Loucy (cell line): ENCODE measurements at regions not wholly inside any gene's neighbourhood (a gene's known extent, or its start where the extent isn't known, plus 50 kb on each side); places are given as distances from the start of the nearest gene placed in this dataset.

Experiments used
- H2AFZ ChIP-seq: fragments of 200-600 bp; sonication (generic); 2 replicates; pipeline ENCODE4 v1.6.0; 2016; ENCODE audit warnings: antibody characterized with exemption, mild to moderate bottlenecking, low read length, moderate library complexity
- H3F3A ChIP-seq: fragments of 200-600 bp; 2 replicates; pipeline ENCODE4 v1.6.0; 2016; ENCODE audit warnings: antibody characterized with exemption, low read depth, mild to moderate bottlenecking
- H3K27me3 ChIP-seq: fragments of 200-600 bp; sonication (generic); 2 replicates; pipeline ENCODE4 v1.6.1; 2014; ENCODE audit warnings: low read length, mild to moderate bottlenecking; ENCODE audit not compliant: insufficient read depth, poor library complexity, severe bottlenecking
- H3K36me3 ChIP-seq: fragments of 200-600 bp; sonication (generic); 2 replicates; pipeline ENCODE4 v1.6.1; 2016; ENCODE audit warnings: low read length; ENCODE audit not compliant: insufficient read depth
- H3K4me1 ChIP-seq: fragments of 200-600 bp; sonication (generic); 2 replicates; pipeline ENCODE4 v1.5.1; 2014; ENCODE audit warnings: low read length, mild to moderate bottlenecking; ENCODE audit not compliant: insufficient read depth, poor library complexity, severe bottlenecking
- H3K4me2 ChIP-seq: fragments of 200-600 bp; sonication (generic); 2 replicates; pipeline ENCODE4 v1.6.0; 2014; ENCODE audit warnings: antibody characterized with exemption, low read length, low read depth, mild to moderate bottlenecking; ENCODE audit not compliant: poor library complexity, severe bottlenecking
- H3K4me3 ChIP-seq: fragments of 200-600 bp; sonication (generic); 2 replicates; pipeline ENCODE4 v1.5.1; 2014; ENCODE audit warnings: low read length, mild to moderate bottlenecking, mixed read lengths; ENCODE audit not compliant: poor library complexity, severe bottlenecking
- H3K79me2 ChIP-seq: fragments of 200-600 bp; sonication (generic); 2 replicates; pipeline ENCODE4 v1.6.1; 2014; ENCODE audit warnings: low read length; ENCODE audit not compliant: insufficient read depth
- H3K9ac ChIP-seq: fragments of 200-600 bp; sonication (generic); 2 replicates; pipeline ENCODE4 v1.6.0; 2014; ENCODE audit warnings: mild to moderate bottlenecking, low read depth, low read length, moderate library complexity; ENCODE audit not compliant: poor library complexity, severe bottlenecking
- H3K9me2 ChIP-seq: fragments of 200-600 bp; sonication (generic); replicated peaks from 2 replicates; pipeline ENCODE4 v1.6.1; 2016; ENCODE audit warnings: low read depth, low read length, mixed read lengths
- H3K9me3 ChIP-seq: fragments of 200-600 bp; sonication (generic); 2 replicates; pipeline ENCODE4 v1.6.1; 2014; ENCODE audit warnings: mild to moderate bottlenecking, antibody characterized with exemption, low read length, low read depth; ENCODE audit not compliant: insufficient read depth
- H4K20me1 ChIP-seq: fragments of 200-600 bp; sonication (generic); 2 replicates; pipeline ENCODE4 v1.6.0; 2014; ENCODE audit warnings: antibody characterized with exemption, low read length, mild to moderate bottlenecking; ENCODE audit not compliant: insufficient read depth, poor library complexity, severe bottlenecking
- CTCF ChIP-seq: fragments of 200-600 bp; sonication (generic); conservative IDR thresholded peaks from 2 replicates; pipeline ENCODE4 v1.5.1; 2014; ENCODE audit warnings: mild to moderate bottlenecking, antibody characterized with exemption, low read length
- EZH2phosphoT487 ChIP-seq: fragments of 200-600 bp; IDR thresholded peaks from 2 replicates; pipeline ENCODE4 v1.6.1; 2018; ENCODE audit warnings: antibody characterized with exemption, mild to moderate bottlenecking, moderate library complexity, borderline replicate concordance

DNA sequence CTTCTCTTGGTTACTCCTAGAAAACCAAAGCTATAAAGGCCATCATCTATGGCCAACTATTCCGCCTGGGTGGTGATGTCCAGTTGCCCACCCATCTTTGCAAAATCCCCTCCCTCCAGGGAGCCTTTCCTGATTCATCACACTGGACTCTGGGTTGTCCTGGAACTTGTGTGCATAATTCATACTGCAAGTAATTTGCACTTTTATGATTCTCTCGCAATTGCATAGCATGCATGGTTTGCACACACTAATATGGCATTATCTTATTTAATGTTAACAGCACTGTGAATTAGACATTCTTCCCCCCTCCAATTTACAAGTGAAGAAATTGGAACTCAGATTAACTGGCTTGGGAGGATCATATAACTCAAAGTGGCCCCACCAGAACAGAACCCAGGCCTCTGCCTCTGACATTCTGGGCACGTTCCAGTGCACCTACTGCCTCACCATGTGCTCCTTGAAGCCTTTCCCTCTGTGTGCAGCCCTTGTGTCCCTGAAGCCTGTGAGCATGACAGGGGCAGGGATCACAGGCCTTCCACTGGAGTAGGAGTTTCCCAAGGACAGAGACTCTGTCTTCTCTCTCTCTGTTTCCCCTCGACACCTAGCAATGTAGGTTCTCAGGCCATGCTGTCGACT is 98.9 kb upstream of the IPO9 start:
- Histone ChIP-seq H2AFZ (no peak overlapping the region), H3K4me3 (no peak overlapping the region), H3K4me2 (no peak overlapping the region), H3K9me2 (no peaks in the 10 kb centered on the region), H3K27me3 (no peaks in the 10 kb centered on the region), H3K9ac (no peak overlapping the region), H3K79me2 (no peaks in the 10 kb centered on the region), H3K36me3 (no peaks in the 10 kb centered on the region), H4K20me1 (no peaks in the 10 kb centered on the region), H3F3A (no peaks in the 10 kb centered on the region), H3K9me3 (no peaks in the 10 kb centered on the region), H3K4me1 (no peaks in the 10 kb centered on the region)
- TF ChIP-seq EZH2phosphoT487 (no peak), CTCF (no peak)

GRCh38 chr1:201730611-201731010 is 98.3 kb upstream of the IPO9 start:
- no peak overlapping the region for H3K4me2 ChIP-seq
- no peaks in the 10 kb centered on the region for H3K4me1 ChIP-seq
- no peaks in the 10 kb centered on the region for H3K9me2 ChIP-seq
- no peak overlapping the region for H3K4me3 ChIP-seq
- H4K20me1 ChIP-seq, result no peaks in the 10 kb centered on the region
- no peak for TF ChIP-seq CTCF
- no peak for TF ChIP-seq EZH2phosphoT487
- no peaks in the 10 kb centered on the region for H3K27me3 ChIP-seq
- H3K9ac ChIP-seq, result no peak overlapping the region
- no peaks in the 10 kb centered on the region for H3K9me3 ChIP-seq
- H3F3A ChIP-seq, result no peaks in the 10 kb centered on the region
- no peaks in the 10 kb centered on the region for H3K36me3 ChIP-seq
- H2AFZ ChIP-seq, result no peak overlapping the region
- no peaks in the 10 kb centered on the region for H3K79me2 ChIP-seq

GRCh38 chr1:201731142-201731541 is 97.8 kb upstream of the IPO9 start:
- H3K36me3 ChIP-seq, result no peaks in the 10 kb centered on the region
- no peaks in the 10 kb centered on the region for H3K79me2 ChIP-seq
- H2AFZ ChIP-seq, result no peak overlapping the region
- TF ChIP-seq EZH2phosphoT487 (no peak), CTCF (no peak)
- no peaks in the 10 kb centered on the region for H3K27me3 ChIP-seq
- no peaks in the 10 kb centered on the region for H3K9me2 ChIP-seq
- H3F3A ChIP-seq, result no peaks in the 10 kb centered on the region
- H3K9ac ChIP-seq, result no peak overlapping the region
- H3K4me3 ChIP-seq, result no peak overlapping the region
- no peaks in the 10 kb centered on the region for H4K20me1 ChIP-seq
- no peaks in the 10 kb centered on the region for H3K4me1 ChIP-seq
- H3K4me2 ChIP-seq, result no peak overlapping the region
- H3K9me3 ChIP-seq, result no peaks in the 10 kb centered on the region
